ENCODE measurements at regions not wholly inside any gene's neighbourhood (a gene's known extent, or its start where the extent isn't known, plus 50 kb on each side); places are given as distances from the start of the nearest gene placed in this dataset.

DNA sequence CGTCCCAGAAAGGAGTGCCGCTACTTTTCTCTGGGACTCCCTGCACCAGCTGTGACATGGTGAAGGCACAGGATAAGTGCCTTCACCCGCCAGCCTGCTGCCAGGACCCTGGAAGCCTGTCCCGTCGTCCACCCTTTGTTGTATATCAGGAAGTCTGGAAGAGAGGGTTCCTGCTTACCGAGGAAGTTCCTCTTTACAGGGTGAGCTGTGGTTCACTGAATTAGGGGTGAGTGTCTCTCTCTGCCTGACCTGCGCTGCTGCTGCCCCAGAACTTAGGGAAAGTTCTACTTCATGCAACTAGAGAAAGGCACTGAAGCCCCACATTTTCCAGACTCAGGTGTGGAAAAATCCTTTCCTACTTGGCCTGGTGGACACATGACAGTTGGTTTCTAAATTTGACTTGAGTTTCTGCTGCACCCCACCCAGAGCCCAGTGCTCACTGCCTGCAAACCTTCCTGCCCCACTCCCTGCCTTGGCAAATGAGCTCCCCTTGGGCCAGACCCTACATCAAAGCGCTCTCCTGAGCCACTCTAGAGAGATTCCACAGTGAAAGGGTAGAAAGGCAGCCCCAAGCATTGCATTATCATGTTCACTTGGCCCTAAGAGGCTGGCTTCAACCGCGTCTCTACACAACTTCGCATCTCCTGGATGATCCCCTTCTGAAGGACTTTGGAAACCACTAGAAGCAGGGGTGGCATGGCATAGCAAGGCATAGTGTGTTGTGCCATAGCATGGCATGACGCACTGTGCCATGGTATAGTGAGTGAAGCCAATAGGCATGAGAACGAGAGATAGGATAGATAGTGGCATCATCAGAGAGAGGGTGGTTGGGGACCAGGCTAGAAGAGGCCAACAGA, 215.8 kb upstream of the CDYL start:
- DNase-seq (ENCODE audit: low read depth, low spot score): no peak

- DNase-seq (ENCODE audit: low read depth, low spot score): no peak
Measured at GRCh38 chr6:4559281-4559875, 216.8 kb upstream of the CDYL start.

DNA sequence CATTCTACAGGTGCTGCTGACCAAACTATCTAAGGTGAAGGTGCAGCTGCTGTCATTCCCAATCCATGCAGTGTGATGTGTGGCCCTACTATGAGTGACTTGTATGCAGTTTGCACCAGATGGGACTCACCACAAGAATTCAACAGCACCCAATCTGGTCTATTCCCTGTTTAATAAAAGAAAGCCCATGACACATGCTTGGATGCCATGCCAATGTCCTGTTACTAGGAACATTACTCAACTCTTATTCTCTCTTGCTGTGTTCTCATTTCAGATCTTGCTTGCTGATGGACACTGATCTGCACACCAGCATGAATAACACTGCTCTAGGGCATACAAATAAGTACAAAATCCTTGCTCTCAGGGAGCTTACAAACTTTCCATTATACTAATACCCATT, 221.6 kb upstream of the CDYL start:
- no peak for DNase-seq (ENCODE audit: low read depth, low spot score)

DNA sequence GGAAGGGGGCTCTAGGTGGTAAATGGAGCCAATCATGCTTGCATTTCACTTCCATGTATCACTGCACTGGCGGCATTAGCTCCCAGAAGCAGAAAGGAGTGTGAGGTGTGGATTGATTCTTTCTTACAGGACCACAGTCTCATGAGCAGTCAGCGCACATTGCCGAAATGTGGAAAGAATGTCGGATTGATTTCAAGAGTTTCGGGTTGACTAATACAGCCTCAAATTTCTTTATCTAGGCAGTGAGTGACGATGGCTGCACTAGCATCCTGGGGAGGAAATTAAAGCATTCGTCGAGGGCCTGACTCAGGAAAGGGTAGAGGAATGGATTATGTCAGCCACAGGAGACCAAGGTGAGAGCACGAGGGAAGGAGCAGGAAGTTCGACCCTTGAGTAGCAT, 222.8 kb upstream of the CDYL start:
- no peak for DNase-seq (ENCODE audit: low read depth, low spot score)

GRCh38 chr6:4550227-4550597, 226.0 kb upstream of the CDYL start:
- no peak for DNase-seq (ENCODE audit: low read depth, low spot score)

DNA sequence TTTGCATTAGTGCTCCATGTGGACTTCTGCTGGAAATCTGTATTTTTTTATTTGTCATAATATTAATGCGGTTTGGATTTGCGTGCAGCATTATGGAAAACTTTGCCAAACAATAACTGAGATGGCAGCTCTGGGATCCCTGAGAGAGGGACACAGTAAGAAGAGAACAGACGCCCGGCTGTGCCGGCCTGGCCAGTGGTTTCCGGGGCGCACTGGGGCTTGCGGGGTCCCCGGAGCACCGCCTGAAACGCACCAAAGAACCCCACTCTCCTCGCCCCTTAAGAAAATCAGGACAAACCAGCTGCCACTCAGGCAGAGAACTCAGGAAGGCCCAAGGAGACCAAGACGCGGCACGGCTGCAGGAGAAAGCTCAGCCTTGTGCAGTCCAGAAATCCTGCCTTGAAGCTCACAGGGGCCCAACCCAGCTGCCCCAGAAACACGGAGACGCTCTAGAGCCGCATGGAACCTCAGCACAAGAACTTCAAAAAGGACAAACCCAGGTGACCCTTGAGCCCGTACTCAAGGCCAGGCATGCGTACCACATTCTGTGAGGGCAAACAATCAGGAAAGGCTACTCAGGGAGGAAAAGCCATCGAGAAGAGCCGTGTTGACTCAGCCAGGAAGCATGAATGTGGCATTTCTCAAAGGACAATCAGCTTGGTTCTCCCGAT, 226.5 kb upstream of the CDYL start:
- DNase-seq (ENCODE audit: low read depth, low spot score): no peak

- no peak for DNase-seq (ENCODE audit: low read depth, low spot score)
Measured at GRCh38 chr6:4545893-4546292, 230.3 kb upstream of the CDYL start.

DNA sequence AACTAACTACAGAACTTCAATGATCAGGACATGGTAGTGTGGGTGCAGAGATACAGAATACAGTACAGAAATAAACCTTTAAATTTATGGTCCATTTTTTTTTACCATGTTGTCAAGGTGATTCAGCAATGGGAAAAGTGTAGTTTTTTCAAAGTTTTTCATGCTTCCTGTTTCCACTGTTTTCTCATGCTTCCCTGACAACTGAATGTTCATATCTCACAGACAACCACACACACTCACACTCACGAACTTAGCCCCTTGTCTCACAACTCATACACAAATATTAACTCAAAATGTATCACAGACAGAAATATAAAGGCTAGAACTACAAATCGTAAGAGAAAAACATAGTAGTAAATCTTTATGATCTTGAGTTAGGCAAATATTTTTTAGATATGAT, 232.6 kb upstream of the CDYL start:
- no peak for DNase-seq (ENCODE audit: low read depth, low spot score)

DNA sequence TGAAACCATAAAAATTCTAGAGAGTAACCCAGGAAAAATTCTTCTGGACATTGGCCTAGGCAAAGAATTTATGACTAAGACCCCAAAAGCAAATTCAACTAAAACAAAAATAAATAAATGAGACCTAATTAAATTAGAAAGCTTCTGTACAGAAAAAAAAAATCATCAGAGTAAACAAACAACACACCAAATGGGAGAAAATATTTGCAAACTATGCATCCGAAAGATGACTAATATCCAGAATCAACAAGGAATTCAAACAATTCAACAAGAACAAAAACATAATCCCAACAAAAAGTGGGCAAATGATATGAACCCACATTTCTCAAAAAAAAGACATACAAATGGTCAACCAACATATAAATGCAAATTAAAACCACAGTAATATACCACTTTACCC, 242.6 kb upstream of the CDYL start:
- DNase-seq (ENCODE audit: low read depth, low spot score): no peak

DNA sequence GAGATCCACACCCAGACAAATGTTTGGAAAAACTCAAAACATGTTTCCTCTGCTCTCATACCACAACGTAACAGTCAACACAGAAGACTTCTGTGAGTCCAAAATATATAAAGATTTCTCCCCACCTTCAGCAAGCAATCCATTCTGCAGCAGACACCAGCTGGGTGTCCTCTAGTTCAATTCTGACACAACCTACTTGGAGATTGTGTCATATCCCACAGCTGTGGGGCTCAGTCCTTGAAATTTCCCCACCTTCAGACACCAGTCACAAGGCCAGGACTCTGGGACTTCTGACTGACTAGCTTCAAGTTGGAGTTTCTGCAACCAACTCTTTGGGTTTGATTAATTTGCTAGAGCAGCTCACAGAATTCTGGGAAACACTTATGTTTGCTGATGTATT, 244.8 kb upstream of the CDYL start:
- DNase-seq (ENCODE audit: low read depth, low spot score): no peak

DNA sequence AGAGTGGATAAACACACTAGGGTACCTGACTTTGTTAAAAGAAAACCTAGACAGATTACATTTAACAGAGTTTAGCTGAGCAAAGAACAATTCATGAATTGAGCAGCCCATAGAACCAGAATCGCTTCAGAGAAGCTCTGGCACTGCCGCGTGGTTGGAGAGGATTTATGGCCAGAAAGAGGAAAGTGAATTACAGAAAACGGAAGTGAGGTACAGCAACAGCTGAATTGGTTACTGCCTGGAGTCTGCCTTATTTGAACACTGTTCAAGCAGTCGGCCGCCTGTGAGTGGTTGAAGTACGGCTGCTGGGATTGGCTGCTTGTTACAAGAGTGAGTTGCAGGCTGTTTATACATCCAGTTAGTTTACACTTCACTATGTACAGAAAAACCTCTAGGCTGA, 253.8 kb upstream of the CDYL start:
- DNase-seq (ENCODE audit: low read depth, low spot score): no peak

GRCh38 chr6:4521070-4521469, 255.1 kb upstream of the CDYL start:
- no peak for DNase-seq (ENCODE audit: low read depth, low spot score)

GRCh38 chr6:4518506-4518905, 257.7 kb upstream of the CDYL start:
- DNase-seq (ENCODE audit: low read depth, low spot score): no peak

DNA sequence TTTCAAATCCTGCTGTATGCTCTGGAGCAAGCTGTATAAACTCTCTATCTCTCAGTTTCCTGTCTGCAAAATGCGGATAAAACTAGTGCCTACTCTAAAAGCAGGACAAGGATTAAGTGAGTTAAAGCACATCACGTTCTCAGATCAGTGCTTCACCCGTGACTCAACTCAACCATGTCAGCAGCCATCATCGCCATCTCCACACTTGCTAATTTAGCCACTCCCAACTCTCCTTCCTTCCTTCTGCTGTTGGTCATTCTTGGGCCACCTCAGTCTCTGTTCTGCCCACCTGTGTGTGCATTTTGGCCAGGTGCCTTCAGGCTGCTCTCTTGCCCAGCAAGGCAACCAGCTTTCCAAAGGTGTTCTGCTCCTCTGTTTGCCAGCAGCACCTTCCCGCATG, 260.0 kb upstream of the CDYL start:
- no peak for DNase-seq (ENCODE audit: low read depth, low spot score)

DNA sequence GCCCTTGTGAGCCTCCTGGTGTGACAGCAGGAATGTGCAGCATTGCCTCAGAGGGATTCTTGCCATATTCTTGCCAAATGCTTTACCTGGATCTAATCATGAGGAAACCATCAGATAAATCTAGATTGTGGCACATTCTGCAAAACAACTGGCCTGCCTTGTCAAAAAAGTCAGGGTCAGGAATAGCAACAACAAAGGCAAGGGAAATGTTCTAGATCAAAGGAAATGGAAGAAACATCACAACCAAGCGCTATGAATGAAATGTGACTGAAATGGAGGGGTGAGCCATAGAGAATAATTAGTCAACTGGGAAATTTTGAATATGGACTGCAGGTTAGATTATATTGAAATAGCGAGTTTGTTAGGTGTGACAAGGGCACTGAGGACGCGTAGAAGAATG, 262.6 kb upstream of the CDYL start:
- DNase-seq (ENCODE audit: low read depth, low spot score): no peak

DNA sequence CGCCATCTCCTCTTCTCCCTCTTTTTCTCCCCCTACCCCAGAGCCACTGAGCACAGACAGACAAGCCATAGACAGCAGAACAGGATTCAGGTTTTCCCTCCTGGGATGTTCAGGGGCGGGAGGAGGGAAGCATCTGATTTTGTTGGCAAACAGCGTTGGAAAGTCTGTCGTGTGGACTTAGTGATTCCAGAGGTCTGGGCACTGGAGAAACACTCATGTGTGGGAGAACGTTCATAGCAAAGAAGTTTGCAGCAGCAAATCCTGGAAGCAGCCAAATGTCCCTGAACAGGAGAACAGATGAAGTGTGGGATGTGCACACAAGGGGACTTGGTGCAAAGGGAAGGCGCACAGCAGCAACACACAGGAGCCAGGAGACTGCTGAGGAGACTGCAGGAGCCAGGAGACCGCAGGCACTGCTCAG, 264.1 kb upstream of the CDYL start:
- no peak for DNase-seq (ENCODE audit: low read depth, low spot score)

DNA sequence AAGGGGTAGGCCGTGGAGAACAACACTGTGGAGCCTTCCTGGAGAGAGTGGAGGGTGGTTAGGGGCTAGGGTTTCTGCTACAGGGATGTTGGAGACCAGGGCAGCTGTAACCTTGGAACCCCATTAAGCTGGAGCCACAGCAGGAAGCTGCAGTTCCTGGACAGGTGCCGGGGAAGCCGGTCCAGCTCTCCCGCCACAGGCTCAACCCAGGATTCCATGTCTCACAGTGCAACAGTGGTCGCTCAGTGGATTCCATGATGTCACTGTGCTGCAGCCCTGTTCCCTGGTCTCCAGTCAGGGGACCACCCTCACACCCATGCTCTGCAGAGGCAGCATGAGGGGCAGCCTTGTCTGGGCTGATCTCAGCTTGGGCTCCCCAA, 264.6 kb upstream of the CDYL start:
- no peak for DNase-seq (ENCODE audit: low read depth, low spot score)

GRCh38 chr6:4510906-4511640, 265.1 kb upstream of the CDYL start:
- DNase-seq (ENCODE audit: low read depth, low spot score): no peak

DNA sequence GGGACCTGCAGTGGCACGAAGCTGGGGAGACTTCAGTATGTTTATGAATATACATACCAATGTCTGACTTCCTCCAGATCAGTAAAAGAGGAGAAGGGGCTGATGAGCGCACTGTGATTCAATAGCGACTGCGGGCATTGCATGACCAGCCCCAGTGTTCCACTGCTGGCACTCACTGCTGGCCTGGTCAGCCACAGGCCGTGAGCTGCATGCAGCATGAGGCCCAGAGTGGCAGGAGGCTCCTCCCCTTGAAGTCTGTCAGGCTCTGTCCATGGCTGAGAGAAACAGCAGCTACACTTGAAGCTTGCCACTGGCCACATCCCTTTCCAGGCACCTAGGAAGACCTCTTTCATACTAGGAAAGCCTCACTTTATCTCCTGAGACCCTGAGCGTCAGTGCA, 265.9 kb upstream of the CDYL start:
- no peak for DNase-seq (ENCODE audit: low read depth, low spot score)

DNA sequence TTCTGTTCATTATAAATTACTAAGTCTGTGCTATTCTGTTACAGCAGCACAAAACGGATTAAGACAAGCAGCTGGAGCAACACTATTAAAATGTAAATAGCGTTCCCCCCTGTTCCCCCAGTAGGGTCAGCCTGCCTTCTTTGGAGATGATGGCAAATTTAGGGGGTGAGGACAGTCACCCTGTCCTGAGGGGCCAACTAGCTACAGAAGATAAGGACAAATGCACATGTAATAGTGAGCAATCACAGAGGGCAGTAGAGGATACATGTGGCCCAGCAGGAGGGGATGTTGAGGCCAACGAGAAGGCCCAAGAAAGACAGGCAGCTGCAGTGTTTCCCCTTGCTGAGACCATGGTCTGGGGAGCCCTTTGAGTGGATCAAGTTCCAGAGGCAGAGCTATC, 266.7 kb upstream of the CDYL start:
- DNase-seq (ENCODE audit: low read depth, low spot score): no peak

DNA sequence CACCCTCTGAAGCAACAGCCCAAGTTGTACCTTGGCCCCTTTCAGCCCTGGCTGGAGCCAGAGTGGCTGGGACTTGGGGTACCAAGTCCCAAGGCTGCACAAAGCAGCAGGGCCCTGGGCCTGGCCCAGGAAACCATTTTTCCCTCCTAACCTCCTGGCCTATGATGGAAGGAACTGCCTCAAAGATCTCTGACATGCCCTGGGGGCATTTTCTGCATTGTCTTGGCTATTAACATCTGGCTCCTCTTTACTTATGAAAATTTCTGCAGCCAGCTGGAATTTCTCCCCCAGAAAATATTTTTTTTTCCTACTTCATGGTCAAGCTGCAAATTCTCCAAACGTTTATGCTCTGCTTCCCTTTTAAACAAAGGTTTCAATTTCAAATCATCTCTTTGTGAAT, 269.4 kb upstream of the CDYL start:
- no peak for DNase-seq (ENCODE audit: low read depth, low spot score)

GRCh38 chr6:4506223-4506622, 270.0 kb upstream of the CDYL start:
- no peak for DNase-seq (ENCODE audit: low read depth, low spot score)

Measured in smooth muscle cell of the brain vasculature (primary cell).